BLaER1 (cell line): ENCODE measurements at regions not wholly inside any gene's neighbourhood (a gene's known extent, or its start where the extent isn't known, plus 50 kb on each side); places are given as distances from the start of the nearest gene placed in this dataset.

ENCODE experiments used
- H3K27ac ChIP-seq: shearing (Covaris generic); formaldehyde crosslinking; 2 replicates; pipeline ENCODE4 v1.8.1; 2022
- H3K27me3 ChIP-seq: shearing (Covaris generic); formaldehyde crosslinking; 2 replicates; pipeline ENCODE4 v1.8.1; 2022
- H3K36me3 ChIP-seq: shearing (Covaris generic); formaldehyde crosslinking; 2 replicates; pipeline ENCODE4 v1.8.1; 2022
- H3K4me1 ChIP-seq: shearing (Covaris generic); formaldehyde crosslinking; 2 replicates; pipeline ENCODE4 v1.8.1; 2022
- H3K4me2 ChIP-seq: shearing (Covaris generic); formaldehyde crosslinking; 2 replicates; pipeline ENCODE4 v1.8.1; 2022
- H3K4me3 ChIP-seq: shearing (Covaris generic); formaldehyde crosslinking; 2 replicates; pipeline ENCODE4 v1.8.1; 2022
- H3K9ac ChIP-seq: shearing (Covaris generic); formaldehyde crosslinking; 2 replicates; pipeline ENCODE4 v1.8.1; 2022
- H3K9me3 ChIP-seq: shearing (Covaris generic); formaldehyde crosslinking; 2 replicates; pipeline ENCODE4 v1.8.1; 2022
- H4K20me1 ChIP-seq: shearing (Covaris generic); formaldehyde crosslinking; 2 replicates; pipeline ENCODE4 v1.8.1; 2022
- Cebpa-rat ChIP-seq: shearing (Covaris generic); IDR thresholded peaks from 2 replicates; pipeline ENCODE4 v1.8.1; 2022

- Histone ChIP-seq H3K36me3 (no peaks in the 10 kb centered on the region), H3K9me3 (0 out of 2 replicates have a peak, but pooled peaks cover 1% of the 10 kb centered on the region), H3K27ac (no peak overlapping the region), H3K4me2 (no peak overlapping the region), H3K9ac (no peak overlapping the region), H3K27me3 (no peaks in the 10 kb centered on the region), H4K20me1 (no peaks in the 10 kb centered on the region), H3K4me1 (no peaks in the 10 kb centered on the region), H3K4me3 (no peak overlapping the region)
- TF ChIP-seq Cebpa-rat: no peak
Measured at GRCh38 chr5:87170799-87171198, 96.9 kb upstream of the RASA1 start.

- Histone ChIP-seq H3K36me3 (no peaks in the 10 kb centered on the region), H3K9ac (no peak overlapping the region), H4K20me1 (no peaks in the 10 kb centered on the region), H3K4me1 (no peaks in the 10 kb centered on the region), H3K9me3 (no peaks in the 10 kb centered on the region), H3K27ac (no peak overlapping the region), H3K27me3 (no peaks in the 10 kb centered on the region), H3K4me2 (no peak overlapping the region), H3K4me3 (no peak overlapping the region)
- TF ChIP-seq Cebpa-rat: no peak
Measured at GRCh38 chr5:87182649-87183048, 85.0 kb upstream of the RASA1 start.

- no peak overlapping the region for H3K4me3 ChIP-seq
- H3K9ac ChIP-seq: no peak overlapping the region
- no peaks in the 10 kb centered on the region for H4K20me1 ChIP-seq
- no peaks in the 10 kb centered on the region for H3K36me3 ChIP-seq
- H3K4me2 ChIP-seq: no peak overlapping the region
- no peaks in the 10 kb centered on the region for H3K27me3 ChIP-seq
- no peak for TF ChIP-seq Cebpa-rat
- H3K9me3 ChIP-seq: no peaks in the 10 kb centered on the region
- no peaks in the 10 kb centered on the region for H3K4me1 ChIP-seq
- no peak overlapping the region for H3K27ac ChIP-seq
Measured at GRCh38 chr5:87183896-87184295, 83.8 kb upstream of the RASA1 start.

- no peak for TF ChIP-seq Cebpa-rat
- no peak overlapping the region for H3K27ac ChIP-seq
- no peaks in the 10 kb centered on the region for H3K4me1 ChIP-seq
- no peaks in the 10 kb centered on the region for H3K36me3 ChIP-seq
- H3K9ac ChIP-seq: no peak overlapping the region
- H3K4me2 ChIP-seq: no peak overlapping the region
- no peaks in the 10 kb centered on the region for H3K27me3 ChIP-seq
- no peaks in the 10 kb centered on the region for H4K20me1 ChIP-seq
- no peak overlapping the region for H3K4me3 ChIP-seq
- no peaks in the 10 kb centered on the region for H3K9me3 ChIP-seq
Measured at GRCh38 chr5:87184605-87185004, 83.1 kb upstream of the RASA1 start.

GRCh38 chr5:87185838-87186237 lies 81.8 kb upstream of the RASA1 start:
- Histone ChIP-seq H4K20me1 (no peaks in the 10 kb centered on the region), H3K9ac (no peak overlapping the region), H3K4me2 (no peak overlapping the region), H3K4me3 (no peak overlapping the region), H3K27ac (no peak overlapping the region), H3K36me3 (no peaks in the 10 kb centered on the region), H3K27me3 (no peaks in the 10 kb centered on the region), H3K4me1 (no peaks in the 10 kb centered on the region), H3K9me3 (no peaks in the 10 kb centered on the region)
- TF ChIP-seq Cebpa-rat: no peak

GRCh38 chr5:87188391-87188790 lies 79.3 kb upstream of the RASA1 start:
- no peak overlapping the region for H3K9ac ChIP-seq
- H3K4me2 ChIP-seq: no peak overlapping the region
- TF ChIP-seq Cebpa-rat: no peak
- no peak overlapping the region for H3K27ac ChIP-seq
- no peaks in the 10 kb centered on the region for H3K9me3 ChIP-seq
- no peaks in the 10 kb centered on the region for H3K36me3 ChIP-seq
- no peaks in the 10 kb centered on the region for H4K20me1 ChIP-seq
- H3K27me3 ChIP-seq: no peaks in the 10 kb centered on the region
- H3K4me3 ChIP-seq: no peak overlapping the region
- H3K4me1 ChIP-seq: no peaks in the 10 kb centered on the region

- Histone ChIP-seq H4K20me1 (no peaks in the 10 kb centered on the region), H3K9ac (no peak overlapping the region), H3K9me3 (no peaks in the 10 kb centered on the region), H3K4me3 (no peak overlapping the region), H3K36me3 (no peaks in the 10 kb centered on the region), H3K27ac (no peak overlapping the region), H3K4me2 (no peak overlapping the region), H3K4me1 (no peaks in the 10 kb centered on the region), H3K27me3 (no peaks in the 10 kb centered on the region)
- no peak for TF ChIP-seq Cebpa-rat
Measured at GRCh38 chr5:87190041-87190440, 77.6 kb upstream of the RASA1 start.

- H4K20me1 ChIP-seq: no peaks in the 10 kb centered on the region
- H3K27ac ChIP-seq: no peak overlapping the region
- no peaks in the 10 kb centered on the region for H3K9me3 ChIP-seq
- TF ChIP-seq Cebpa-rat: no peak
- no peak overlapping the region for H3K4me2 ChIP-seq
- H3K9ac ChIP-seq: no peak overlapping the region
- H3K27me3 ChIP-seq: no peaks in the 10 kb centered on the region
- H3K36me3 ChIP-seq: no peaks in the 10 kb centered on the region
- H3K4me3 ChIP-seq: no peak overlapping the region
- H3K4me1 ChIP-seq: no peaks in the 10 kb centered on the region
Measured at GRCh38 chr5:87190687-87191086, 77.0 kb upstream of the RASA1 start.

- no peak for TF ChIP-seq Cebpa-rat
Measured at GRCh38 chr5:87191645-87192044, 76.0 kb upstream of the RASA1 start.

GRCh38 chr5:87195104-87195591 lies 72.5 kb upstream of the RASA1 start:
- H3K4me3 ChIP-seq: no peak overlapping the region
- no peak overlapping the region for H3K27ac ChIP-seq
- H3K9ac ChIP-seq: no peak overlapping the region
- TF ChIP-seq Cebpa-rat: no peak
- H3K4me2 ChIP-seq: no peak overlapping the region
- H3K9me3 ChIP-seq: no peaks in the 10 kb centered on the region
- no peaks in the 10 kb centered on the region for H3K4me1 ChIP-seq
- no peaks in the 10 kb centered on the region for H4K20me1 ChIP-seq
- no peaks in the 10 kb centered on the region for H3K36me3 ChIP-seq
- H3K27me3 ChIP-seq: no peaks in the 10 kb centered on the region

More at GRCh38 chr5:87191645-87192044, 76.0 kb upstream of the RASA1 start:
- H3K36me3 ChIP-seq: no peaks in the 10 kb centered on the region
- no peak overlapping the region for H3K4me3 ChIP-seq
- no peaks in the 10 kb centered on the region for H3K9me3 ChIP-seq
- H3K27ac ChIP-seq: no peak overlapping the region
- no peaks in the 10 kb centered on the region for H3K27me3 ChIP-seq
- H3K4me1 ChIP-seq: no peaks in the 10 kb centered on the region
- no peaks in the 10 kb centered on the region for H4K20me1 ChIP-seq
- no peak overlapping the region for H3K9ac ChIP-seq
- no peak overlapping the region for H3K4me2 ChIP-seq

GRCh38 chr5:87195616-87196015 lies 72.1 kb upstream of the RASA1 start:
- Histone ChIP-seq H3K9me3 (no peaks in the 10 kb centered on the region), H4K20me1 (no peaks in the 10 kb centered on the region), H3K27ac (no peak overlapping the region), H3K4me2 (no peak overlapping the region), H3K9ac (no peak overlapping the region), H3K4me1 (no peaks in the 10 kb centered on the region), H3K36me3 (no peaks in the 10 kb centered on the region), H3K4me3 (no peak overlapping the region), H3K27me3 (no peaks in the 10 kb centered on the region)
- TF ChIP-seq Cebpa-rat: no peak
